ENCODE measurements at regions not wholly inside any gene's neighbourhood (a gene's known extent, or its start where the extent isn't known, plus 50 kb on each side); places are given as distances from the start of the nearest gene placed in this dataset.

DNA sequence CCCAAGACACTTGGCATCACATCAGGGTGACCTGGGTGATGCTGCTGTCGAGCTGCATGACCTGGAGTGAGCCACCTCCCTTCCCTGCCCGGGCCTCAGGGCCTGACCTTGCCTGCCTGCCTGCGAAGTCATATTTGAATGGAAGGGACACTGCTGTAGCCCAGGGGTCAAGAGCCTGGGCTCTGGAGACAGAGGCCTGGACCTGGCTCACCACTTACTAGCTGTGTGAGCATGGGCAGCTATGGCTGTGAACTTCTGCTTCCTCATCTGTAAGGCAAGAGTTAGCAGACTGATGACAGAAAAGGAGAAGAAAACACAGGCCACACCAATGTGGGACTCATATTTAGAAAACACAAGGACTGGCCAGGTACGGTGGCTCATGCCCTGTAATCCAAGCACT lies 118.7 kb downstream of the ZFP36L2 start:
- H3K27ac ChIP-seq: peak overlapping the region; percentile 70 to 74
- no peak for DNase-seq (ENCODE audit: low spot score)
- no peak overlapping the region for H3K4me3 ChIP-seq
- TF ChIP-seq, protein P1, sequence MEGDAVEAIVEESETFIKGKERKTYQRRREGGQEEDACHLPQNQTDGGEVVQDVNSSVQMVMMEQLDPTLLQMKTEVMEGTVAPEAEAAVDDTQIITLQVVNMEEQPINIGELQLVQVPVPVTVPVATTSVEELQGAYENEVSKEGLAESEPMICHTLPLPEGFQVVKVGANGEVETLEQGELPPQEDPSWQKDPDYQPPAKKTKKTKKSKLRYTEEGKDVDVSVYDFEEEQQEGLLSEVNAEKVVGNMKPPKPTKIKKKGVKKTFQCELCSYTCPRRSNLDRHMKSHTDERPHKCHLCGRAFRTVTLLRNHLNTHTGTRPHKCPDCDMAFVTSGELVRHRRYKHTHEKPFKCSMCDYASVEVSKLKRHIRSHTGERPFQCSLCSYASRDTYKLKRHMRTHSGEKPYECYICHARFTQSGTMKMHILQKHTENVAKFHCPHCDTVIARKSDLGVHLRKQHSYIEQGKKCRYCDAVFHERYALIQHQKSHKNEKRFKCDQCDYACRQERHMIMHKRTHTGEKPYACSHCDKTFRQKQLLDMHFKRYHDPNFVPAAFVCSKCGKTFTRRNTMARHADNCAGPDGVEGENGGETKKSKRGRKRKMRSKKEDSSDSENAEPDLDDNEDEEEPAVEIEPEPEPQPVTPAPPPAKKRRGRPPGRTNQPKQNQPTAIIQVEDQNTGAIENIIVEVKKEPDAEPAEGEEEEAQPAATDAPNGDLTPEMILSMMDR (IDR thresholded peaks at IDR 0.05): no peak

DNA sequence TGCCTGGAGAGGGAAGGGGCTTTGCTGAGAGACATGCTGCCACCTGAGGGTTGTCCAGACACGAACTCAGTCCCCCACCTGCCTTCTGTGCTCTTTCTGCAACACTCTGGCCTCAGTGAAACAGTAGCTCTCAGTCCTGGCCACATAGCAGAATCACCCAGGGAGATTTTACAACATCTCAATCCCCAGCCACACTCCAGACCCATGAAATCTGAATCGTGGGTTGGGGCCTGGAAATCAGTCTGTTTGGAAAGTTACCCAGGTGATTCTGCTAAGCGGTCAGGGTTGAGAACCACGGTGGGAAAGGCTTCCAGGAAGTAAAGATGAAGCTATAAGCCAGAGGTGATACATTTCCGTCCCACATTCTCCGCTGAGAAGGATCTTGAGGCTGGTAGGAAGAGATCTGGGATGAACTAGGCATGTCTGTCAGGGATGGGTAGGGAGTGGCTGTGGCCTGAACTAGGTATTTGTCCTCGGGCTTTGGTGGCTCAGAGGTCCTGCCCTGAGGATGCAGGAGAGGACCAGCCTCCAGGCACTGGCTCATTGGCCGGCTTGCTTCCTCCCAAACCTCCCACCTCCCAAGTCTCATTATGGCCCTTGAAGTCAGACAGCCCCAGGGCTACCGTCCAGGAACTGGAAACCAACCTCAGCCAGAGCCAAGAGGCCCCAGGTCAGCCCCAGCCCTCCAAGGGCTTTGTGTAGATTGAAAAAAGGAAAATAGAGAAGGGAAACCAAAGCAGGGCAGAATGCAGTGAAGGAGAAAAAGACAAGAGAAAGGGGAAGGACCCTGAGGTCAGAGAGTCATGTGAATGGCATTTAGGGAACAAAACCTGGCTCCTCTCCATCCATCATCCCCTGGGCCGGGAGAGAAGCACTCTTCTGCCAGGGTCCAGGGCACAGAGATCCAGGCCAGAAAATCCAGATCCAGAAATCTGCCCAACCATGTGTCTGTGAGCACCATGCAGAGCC lies 119.6 kb downstream of the ZFP36L2 start:
- H3K27ac ChIP-seq: peak overlapping the region; percentile 74 to 88
- TF ChIP-seq, protein P1 (IDR thresholded peaks at IDR 0.05): no peak
- DNase-seq (ENCODE audit: low spot score): no peak
- no peak overlapping the region for H3K4me3 ChIP-seq

DNA sequence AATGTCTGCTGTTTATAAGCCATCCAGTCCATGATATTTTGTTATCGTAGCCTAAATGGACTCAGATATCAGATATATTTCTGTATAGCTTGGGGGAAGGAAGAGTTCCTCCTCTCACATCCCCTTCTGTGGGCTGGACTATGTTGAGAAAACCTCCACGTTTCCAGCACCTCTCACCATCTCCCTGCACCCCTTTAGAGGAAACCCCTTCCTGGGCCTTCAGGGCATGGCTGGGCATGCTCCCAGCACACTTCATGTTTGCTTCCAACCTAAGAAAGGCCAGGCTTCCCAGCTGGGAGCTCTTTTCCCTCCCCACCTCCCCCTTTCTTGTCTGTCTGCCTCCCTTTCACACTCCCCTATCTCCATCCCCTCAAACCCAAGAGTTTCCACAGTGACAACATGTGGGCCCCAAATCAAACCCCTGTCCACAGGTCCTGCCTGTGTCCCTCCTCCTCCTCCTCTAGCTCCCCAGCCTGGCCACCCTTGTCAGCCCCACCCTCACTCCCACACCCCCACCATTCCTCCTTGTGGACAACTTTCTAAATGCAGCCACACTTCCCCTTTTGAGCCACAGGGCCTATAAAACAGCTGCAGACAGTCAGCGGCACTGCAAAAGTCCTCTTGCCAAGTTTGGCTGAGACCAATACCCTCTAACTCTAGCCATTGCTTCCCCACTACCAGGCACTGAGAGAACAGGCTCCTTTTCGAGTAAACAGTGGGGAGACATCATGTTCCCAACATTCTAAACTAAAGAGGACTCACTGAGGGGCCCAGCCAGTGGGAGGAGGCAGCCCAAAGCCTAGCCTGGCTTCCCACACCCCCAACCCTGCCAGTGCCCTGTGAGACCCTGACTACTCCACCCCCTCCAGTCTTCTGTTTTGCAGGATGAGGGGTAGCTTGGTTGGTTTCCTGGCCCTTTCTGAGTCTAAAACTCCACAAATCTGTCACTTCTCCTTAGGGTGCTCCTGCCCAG lies 120.5 kb downstream of the ZFP36L2 start:
- Histone ChIP-seq H3K4me3 (no peak overlapping the region), H3K27ac (peak overlapping the region; percentile 74 to 88)
- TF ChIP-seq, protein P1 (IDR thresholded peaks at IDR 0.05): no peak
- no peak for DNase-seq (ENCODE audit: low spot score)

DNA sequence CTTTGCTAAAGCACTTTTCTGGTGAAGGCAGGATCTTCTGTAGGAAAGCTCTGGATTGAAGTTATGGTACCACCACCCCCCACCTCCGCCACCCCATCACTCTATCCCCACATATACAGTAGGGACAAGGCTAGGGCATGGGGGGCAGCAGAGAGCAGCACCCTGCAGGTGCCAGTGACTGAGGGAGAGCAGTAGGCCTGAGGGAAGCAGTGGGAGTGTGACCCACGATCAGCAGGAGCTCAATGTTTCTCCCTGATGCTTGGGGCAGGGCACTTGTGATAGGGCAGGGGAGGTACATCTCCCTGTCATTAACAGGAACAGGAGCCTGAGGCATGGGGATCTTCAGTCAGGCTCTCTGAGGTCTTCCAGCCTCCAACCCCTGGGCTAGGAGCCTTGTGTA lies 121.6 kb downstream of the ZFP36L2 start:
- Histone ChIP-seq H3K4me3 (no peak overlapping the region), H3K27ac (peak overlapping the region; percentile 74 to 88)
- TF ChIP-seq, protein P1 (IDR thresholded peaks at IDR 0.05): no peak
- no peak for DNase-seq (ENCODE audit: low spot score)

DNA sequence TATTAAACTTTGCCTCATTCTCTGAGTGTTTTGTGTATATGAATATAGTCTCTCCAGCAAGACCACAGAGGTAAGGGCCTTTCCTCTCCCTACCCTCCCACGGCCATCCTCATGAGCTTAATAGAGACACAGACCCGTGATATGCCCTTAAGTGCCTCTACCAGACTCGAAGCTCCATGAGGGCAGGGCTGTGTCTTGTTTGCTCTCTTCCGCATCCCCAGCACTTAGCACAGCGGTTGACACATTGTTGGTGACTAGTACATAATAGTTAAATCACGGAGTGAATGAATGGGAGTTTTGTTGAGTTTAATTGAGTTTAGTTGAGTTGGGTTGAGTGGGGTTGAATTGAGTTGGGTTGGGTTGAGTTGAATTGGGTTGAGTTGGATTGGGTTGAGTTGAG lies 122.3 kb downstream of the ZFP36L2 start:
- no peak for DNase-seq (ENCODE audit: low spot score)
- peak overlapping the region in 1 of 2 donors; percentile 88 for H3K27ac ChIP-seq
- H3K4me3 ChIP-seq: no peak overlapping the region
- TF ChIP-seq, protein P1 (IDR thresholded peaks at IDR 0.05): no peak

DNA sequence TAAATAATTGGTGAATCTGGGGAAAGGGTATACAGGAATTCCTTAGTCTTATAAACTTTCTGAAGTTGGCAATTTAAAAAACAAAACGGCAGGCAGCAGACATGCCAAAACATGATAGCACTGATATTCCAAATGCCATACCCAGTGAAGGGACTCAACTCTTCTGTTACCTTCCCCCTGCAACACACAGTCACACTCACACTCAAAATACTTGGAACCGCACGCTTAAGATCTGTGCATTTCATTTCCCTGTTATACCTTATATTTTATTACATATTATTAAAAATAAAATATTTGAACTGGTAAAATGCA lies 123.4 kb downstream of the ZFP36L2 start:
- H3K27ac ChIP-seq: peak overlapping the region; percentile 94 to 95
- TF ChIP-seq, protein P1 (IDR thresholded peaks at IDR 0.05): no peak
- DNase-seq (ENCODE audit: low spot score): no peak
- H3K4me3 ChIP-seq: no peak overlapping the region

All from coronary artery (tissue), 2 donors.